IMR-90 (cell line): ENCODE measurements at regions not wholly inside any gene's neighbourhood (a gene's known extent, or its start where the extent isn't known, plus 50 kb on each side); places are given as distances from the start of the nearest gene placed in this dataset.

ENCODE experiments used
- ATAC-seq: fragments of 200-7000 bp; cut with Tn5 transposase; 2 replicates; pipeline ENCODE4 v1.9.1; 2020; ENCODE audit warnings: low read depth, mild to moderate bottlenecking, moderate library complexity
- BruUV-seq: library from RNA; stranded (reverse); fragments of 400-500 nt; replicated peaks from 2 replicates; lab custom pipeline; 2021; lab: Mats Ljungman, UMichigan
- CTCF ChIA-PET: fragments of 300-600 bp; formaldehyde crosslinking; extraction: SDS; loops from one replicate; lab custom pipeline; 2021; ENCODE audit warnings: antibody characterized with exemption; lab: Yijun Ruan, JAX
- POLR2A ChIA-PET: fragments of 300-600 bp; sonication (Branson Sonifier 250); formaldehyde crosslinking; loops from one replicate; lab custom pipeline; 2022; ENCODE audit warnings: antibody characterized with exemption; ENCODE audit not compliant: unreplicated experiment; lab: Charles Lee
- DNase-seq: peaks from one replicate; pipeline ENCODE4 v3.0.0; 2013
- H2AFZ ChIP-seq: replicated peaks from 2 replicates; pipeline ENCODE3; 2013; ENCODE audit warnings: low read length, mild to moderate bottlenecking; ENCODE audit not compliant: poor library complexity
- H2AK5ac ChIP-seq: 2 replicates; pipeline ENCODE4 v1.6.1; 2013; ENCODE audit warnings: low read depth, low read length, inconsistent platforms
- H2AK9ac ChIP-seq: replicated peaks from 2 replicates; pipeline ENCODE3; 2013; ENCODE audit warnings: mild to moderate bottlenecking, low read depth, low read length, moderate library complexity; ENCODE audit not compliant: poor library complexity
- H2BK120ac ChIP-seq: 2 replicates; pipeline ENCODE4 v1.6.1; 2013; ENCODE audit warnings: low read depth, low read length, inconsistent platforms
- H2BK15ac ChIP-seq: 3 replicates; pipeline ENCODE4 v1.6.1; 2013; ENCODE audit warnings: low read depth, low read length, inconsistent platforms
- H2BK20ac ChIP-seq: 2 replicates; pipeline ENCODE4 v1.6.1; 2013; ENCODE audit warnings: low read depth, mild to moderate bottlenecking, inconsistent platforms, low read length, moderate library complexity
- H2BK5ac ChIP-seq: 2 replicates; pipeline ENCODE4 v1.6.1; 2013; ENCODE audit warnings: mild to moderate bottlenecking, low read depth, low read length, inconsistent platforms; ENCODE audit not compliant: poor library complexity, severe bottlenecking
- H3K14ac ChIP-seq: replicated peaks from 2 replicates; pipeline ENCODE4 v1.6.1; 2013; ENCODE audit warnings: low read depth, low read length, inconsistent platforms
- H3K18ac ChIP-seq: 2 replicates; pipeline ENCODE4 v1.6.1; 2013; ENCODE audit warnings: low read depth, low read length, control low read depth
- H3K23ac ChIP-seq: 2 replicates; pipeline ENCODE4 v1.6.1; 2013; ENCODE audit warnings: low read depth, low read length, inconsistent platforms
- H3K27ac ChIP-seq: 2 replicates; pipeline ENCODE4 v1.5.1; 2013; ENCODE audit warnings: mild to moderate bottlenecking, control low read depth, low read length; ENCODE audit not compliant: insufficient read depth
- H3K27me3 ChIP-seq: 2 replicates; pipeline ENCODE4 v1.6.1; 2013; ENCODE audit warnings: low read length; ENCODE audit not compliant: control insufficient read depth, insufficient read depth
- H3K36me3 ChIP-seq: 2 replicates; pipeline ENCODE4 v1.6.1; 2013; ENCODE audit warnings: low read length, mixed read lengths; ENCODE audit not compliant: control insufficient read depth, insufficient read depth
- H3K4ac ChIP-seq: 2 replicates; pipeline ENCODE4 v1.6.1; 2013; ENCODE audit warnings: low read depth, low read length, inconsistent platforms
- H3K4me1 ChIP-seq: 2 replicates; pipeline ENCODE4 v1.6.1; 2013; ENCODE audit warnings: low read length, mixed read lengths; ENCODE audit not compliant: control insufficient read depth, insufficient read depth
- H3K4me2 ChIP-seq: 2 replicates; pipeline ENCODE4 v1.6.1; 2013; ENCODE audit warnings: low read depth, mild to moderate bottlenecking, control low read depth, low read length, moderate library complexity
- H3K4me3 ChIP-seq: 2 replicates; pipeline ENCODE4 v1.5.1; 2013; ENCODE audit warnings: low read depth, mild to moderate bottlenecking, control low read depth, low read length, moderate library complexity; ENCODE audit not compliant: insufficient read depth
- H3K56ac ChIP-seq: 2 replicates; pipeline ENCODE4 v1.6.1; 2013; ENCODE audit warnings: low read length, inconsistent platforms; ENCODE audit not compliant: insufficient read depth; ENCODE audit errors: extremely low read depth
- H3K79me1 ChIP-seq, 2 experiments: 2 replicates each; pipeline ENCODE4 v1.6.1; 2013; ENCODE audit warnings: low read length in 2 of 2, inconsistent platforms in 1 of 2, low read depth in 1 of 2
- H3K9ac ChIP-seq: 2 replicates; pipeline ENCODE4 v1.6.1; 2013; ENCODE audit warnings: low read depth, low read length, control low read depth
- H3K9me1 ChIP-seq: 2 replicates; pipeline ENCODE4 v1.6.1; 2013; ENCODE audit warnings: low read length, inconsistent platforms; ENCODE audit not compliant: insufficient read depth
- H3K9me3 ChIP-seq: 2 replicates; pipeline ENCODE4 v1.6.1; 2013; ENCODE audit warnings: low read length; ENCODE audit not compliant: control insufficient read depth, insufficient read depth
- H4K20me1 ChIP-seq: 2 replicates; pipeline ENCODE4 v1.6.1; 2013; ENCODE audit warnings: low read length, inconsistent platforms; ENCODE audit not compliant: insufficient read depth
- H4K5ac ChIP-seq: 2 replicates; pipeline ENCODE4 v1.6.1; 2013; ENCODE audit warnings: mild to moderate bottlenecking, low read depth, low read length, control low read depth
- H4K8ac ChIP-seq, 2 experiments: 2 replicates each; pipeline ENCODE4 v1.6.1; 2013; ENCODE audit warnings: low read depth in 2 of 2, low read length in 2 of 2, control low read depth in 1 of 2, inconsistent platforms in 1 of 2
- H4K91ac ChIP-seq: 2 replicates; pipeline ENCODE4 v1.6.1; 2013; ENCODE audit warnings: low read depth, low read length, inconsistent platforms; ENCODE audit not compliant: insufficient read depth
- BHLHE40 ChIP-seq: fragments of 150-350 bp; IDR thresholded peaks from 2 replicates; pipeline ENCODE4 v1.6.1; 2016; ENCODE audit warnings: mild to moderate bottlenecking, low read depth, low read length
- CHD1 ChIP-seq: IDR thresholded peaks from 2 replicates; pipeline ENCODE4 v1.6.1; 2012; ENCODE audit warnings: low read depth, low read length, improper control_type of control experiment
- CTCF ChIP-seq: conservative IDR thresholded peaks from 2 replicates; pipeline ENCODE4 v1.5.1; 2012; ENCODE audit warnings: mild to moderate bottlenecking, low read depth, low read length, improper control_type of control experiment
- ELK1 ChIP-seq: fragments of 150-350 bp; IDR thresholded peaks from 2 replicates; pipeline ENCODE4 v1.6.1; 2016; ENCODE audit warnings: low read depth, mild to moderate bottlenecking, low read length, moderate library complexity, borderline replicate concordance
- FOS ChIP-seq: fragments of 150-350 bp; IDR thresholded peaks from 2 replicates; pipeline ENCODE4 v1.6.1; 2016; ENCODE audit warnings: low read depth, low read length
- MAFK ChIP-seq: IDR thresholded peaks from 2 replicates; pipeline ENCODE4 v1.6.1; 2012; ENCODE audit warnings: low read depth, low read length, improper control_type of control experiment
- MAZ ChIP-seq: IDR thresholded peaks from 2 replicates; pipeline ENCODE4 v1.6.1; 2012; ENCODE audit warnings: low read depth, mild to moderate bottlenecking, low read length, improper control_type of control experiment, moderate library complexity, borderline replicate concordance
- MXI1 ChIP-seq: IDR thresholded peaks from 2 replicates; pipeline ENCODE4 v1.6.1; 2012; ENCODE audit warnings: low read depth, mild to moderate bottlenecking, low read length, moderate library complexity, borderline replicate concordance
- POLR2A ChIP-seq: IDR thresholded peaks from 2 replicates; pipeline ENCODE4 v1.6.1; 2012; ENCODE audit warnings: mild to moderate bottlenecking, low read depth, low read length
- RAD21 ChIP-seq: IDR thresholded peaks from 2 replicates; pipeline ENCODE4 v1.6.1; 2012; ENCODE audit warnings: low read length, improper control_type of control experiment
- RCOR1 ChIP-seq: IDR thresholded peaks from 2 replicates; pipeline ENCODE4 v1.6.1; 2012; ENCODE audit warnings: mild to moderate bottlenecking, low read length, improper control_type of control experiment; ENCODE audit not compliant: insufficient replicate concordance
- RFX5 ChIP-seq: IDR thresholded peaks from 2 replicates; pipeline ENCODE4 v1.8.0; 2012; ENCODE audit warnings: low read depth, mild to moderate bottlenecking, low read length, moderate library complexity
- SMC3 ChIP-seq: fragments of 150-350 bp; IDR thresholded peaks from 2 replicates; pipeline ENCODE4 v1.6.1; 2016; ENCODE audit warnings: low read depth, mild to moderate bottlenecking, antibody characterized with exemption, low read length, moderate library complexity
- WGBS, 2 experiments: methylation state at CpG; one replicate each; pipeline versions ENCODE4 v1.1.5 to v1.1.7; 2013; ENCODE audit warnings: missing lambda C conversion rate in 2 of 2; ENCODE audit not compliant: insufficient read length in 1 of 2; ENCODE audit errors: extremely low coverage in 2 of 2; 5-methylcytosine and 5-hydroxymethylcytosine counted together
- dilution Hi-C: fragments of 300-500 bp; cut with HindIII; formaldehyde crosslinking; loops from one replicate; pipeline ENCODE4 v1.14.3; 2018; ENCODE audit warnings: low sequenced_read_pairs; ENCODE audit not compliant: unreplicated experiment
- in situ Hi-C: fragments of 300-500 bp; cut with MboI; formaldehyde crosslinking; loops from 3 replicates; pipeline ENCODE4 v1.14.3; 2019; ENCODE audit warnings: low sequenced_read_pairs, inconsistent platforms, mixed read lengths
- intact Hi-C: fragments of 100-400 bp; cut with micrococcal nuclease; formaldehyde crosslinking; loops from 2 replicates; pipeline ENCODE4 v1.10.0; 2022
- TF ChIP-seq, protein P1 (sequence below): fragments of 150-350 bp; IDR thresholded peaks from 2 replicates; pipeline ENCODE4 v1.6.1; 2017; ENCODE audit warnings: mild to moderate bottlenecking, antibody characterized with exemption, low read length, low read depth

GRCh38 chr20:40100261-40100660 is 588.8 kb downstream of the MAFB start:
- Histone ChIP-seq H3K18ac (no peak overlapping the region), H3K9me1 (no peaks in the 10 kb centered on the region), H3K4me1 (no peaks in the 10 kb centered on the region), H3K27ac (no peak overlapping the region), H3K9me3 (no peaks in the 10 kb centered on the region), H2BK5ac (no peak overlapping the region), H3K36me3 (no peaks in the 10 kb centered on the region), H2AFZ (no peak overlapping the region), H2AK9ac (no peak overlapping the region), H2BK15ac (no peak overlapping the region), H3K4me2 (no peak overlapping the region), H3K9ac (no peak overlapping the region), H2BK120ac (no peak overlapping the region), H2BK20ac (no peak overlapping the region), H3K79me1 (no peaks in the 10 kb centered on the region), H3K27me3 (no peaks in the 10 kb centered on the region), H3K56ac (no peak overlapping the region), H3K23ac (no peak overlapping the region), H3K4ac (no peak overlapping the region), H4K91ac (no peak overlapping the region), H2AK5ac (no peak overlapping the region), H4K5ac (no peak overlapping the region), H4K8ac (no peak overlapping the region), H3K4me3 (no peak overlapping the region), H4K20me1 (no peaks in the 10 kb centered on the region), H3K14ac (no peak overlapping the region)
- intact Hi-C loops: no loop called here
- TF ChIP-seq MAZ: no peak
- no peak for TF ChIP-seq MAFK
- no peak for TF ChIP-seq CHD1
- TF ChIP-seq RAD21: no peak
- TF ChIP-seq RFX5: no peak
- TF ChIP-seq FOS: no peak
- no peak for TF ChIP-seq POLR2A
- no peak for TF ChIP-seq MXI1
- no peak for TF ChIP-seq CTCF
- no peak for TF ChIP-seq ELK1
- no peak for TF ChIP-seq SMC3
- TF ChIP-seq RCOR1: no peak
- TF ChIP-seq, protein P1, sequence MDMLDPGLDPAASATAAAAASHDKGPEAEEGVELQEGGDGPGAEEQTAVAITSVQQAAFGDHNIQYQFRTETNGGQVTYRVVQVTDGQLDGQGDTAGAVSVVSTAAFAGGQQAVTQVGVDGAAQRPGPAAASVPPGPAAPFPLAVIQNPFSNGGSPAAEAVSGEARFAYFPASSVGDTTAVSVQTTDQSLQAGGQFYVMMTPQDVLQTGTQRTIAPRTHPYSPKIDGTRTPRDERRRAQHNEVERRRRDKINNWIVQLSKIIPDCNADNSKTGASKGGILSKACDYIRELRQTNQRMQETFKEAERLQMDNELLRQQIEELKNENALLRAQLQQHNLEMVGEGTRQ: no peak
- no peak for TF ChIP-seq BHLHE40
- no CpG with 5 or more reads among the region's 3 CpGs for WGBS, 2 experiments
- no peak for ATAC-seq
- dilution Hi-C loops: no loop called here
- no TSS peak for BruUV-seq
- POLR2A ChIA-PET: no interaction called here
- in situ Hi-C loops: no loop called here
- DNase-seq: no peak
- CTCF ChIA-PET: no interaction called here
